ENCODE measurements at regions not wholly inside any gene's neighbourhood (a gene's known extent, or its start where the extent isn't known, plus 50 kb on each side); places are given as distances from the start of the nearest gene placed in this dataset.

DNA sequence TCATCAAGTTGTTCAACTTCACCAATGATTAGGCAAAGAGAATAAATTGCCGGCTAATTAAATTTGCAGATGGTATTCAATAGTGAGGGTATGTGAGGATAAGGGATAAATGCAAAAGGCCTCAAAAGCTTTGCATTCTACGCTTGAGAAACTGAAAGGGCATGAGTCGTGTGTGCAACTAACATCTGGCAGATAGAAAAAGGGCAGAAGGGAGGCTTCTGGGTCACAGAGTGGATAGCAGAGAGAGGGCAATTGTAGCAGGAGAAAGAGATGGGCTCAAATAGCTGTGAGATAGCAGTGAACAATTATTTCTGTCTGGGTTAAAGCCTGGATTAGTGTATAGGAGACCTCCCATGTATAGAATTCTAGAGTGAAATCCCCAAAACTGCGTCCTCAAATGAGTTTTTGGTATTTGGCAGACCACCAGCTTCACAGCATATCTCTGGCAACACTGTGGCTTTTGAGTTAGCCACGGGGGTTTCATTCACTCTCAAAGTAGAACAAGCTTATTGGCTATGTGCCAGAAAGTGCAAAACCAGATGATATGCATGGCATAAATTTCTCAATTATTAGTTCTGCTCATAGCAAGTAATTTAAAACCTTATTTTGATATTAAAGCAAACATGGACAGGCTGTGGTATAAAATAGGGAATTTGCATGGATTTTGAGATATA lies 586.3 kb downstream of the BRINP1 start:
- TF ChIP-seq, protein P1, sequence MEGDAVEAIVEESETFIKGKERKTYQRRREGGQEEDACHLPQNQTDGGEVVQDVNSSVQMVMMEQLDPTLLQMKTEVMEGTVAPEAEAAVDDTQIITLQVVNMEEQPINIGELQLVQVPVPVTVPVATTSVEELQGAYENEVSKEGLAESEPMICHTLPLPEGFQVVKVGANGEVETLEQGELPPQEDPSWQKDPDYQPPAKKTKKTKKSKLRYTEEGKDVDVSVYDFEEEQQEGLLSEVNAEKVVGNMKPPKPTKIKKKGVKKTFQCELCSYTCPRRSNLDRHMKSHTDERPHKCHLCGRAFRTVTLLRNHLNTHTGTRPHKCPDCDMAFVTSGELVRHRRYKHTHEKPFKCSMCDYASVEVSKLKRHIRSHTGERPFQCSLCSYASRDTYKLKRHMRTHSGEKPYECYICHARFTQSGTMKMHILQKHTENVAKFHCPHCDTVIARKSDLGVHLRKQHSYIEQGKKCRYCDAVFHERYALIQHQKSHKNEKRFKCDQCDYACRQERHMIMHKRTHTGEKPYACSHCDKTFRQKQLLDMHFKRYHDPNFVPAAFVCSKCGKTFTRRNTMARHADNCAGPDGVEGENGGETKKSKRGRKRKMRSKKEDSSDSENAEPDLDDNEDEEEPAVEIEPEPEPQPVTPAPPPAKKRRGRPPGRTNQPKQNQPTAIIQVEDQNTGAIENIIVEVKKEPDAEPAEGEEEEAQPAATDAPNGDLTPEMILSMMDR (IDR thresholded peaks at IDR 0.05): no peak
- no peak for TF ChIP-seq POLR2A (IDR thresholded peaks at IDR 0.05)
- Histone ChIP-seq H3K27ac (no peak overlapping the region), H3K4me3 (no peak overlapping the region), H3K27me3 (no peaks in the 10 kb centered on the region), H3K36me3 (no peaks in the 10 kb centered on the region), H3K9me3 (no peaks in the 10 kb centered on the region), H3K4me1 (no peaks in the 10 kb centered on the region)
- intact Hi-C loops (cut with DNase I): no loop called here
- DNase-seq: no peak
- WGBS, 2 donors: 54 to 62% methylated on average over 5 of the region's 5 CpGs

DNA sequence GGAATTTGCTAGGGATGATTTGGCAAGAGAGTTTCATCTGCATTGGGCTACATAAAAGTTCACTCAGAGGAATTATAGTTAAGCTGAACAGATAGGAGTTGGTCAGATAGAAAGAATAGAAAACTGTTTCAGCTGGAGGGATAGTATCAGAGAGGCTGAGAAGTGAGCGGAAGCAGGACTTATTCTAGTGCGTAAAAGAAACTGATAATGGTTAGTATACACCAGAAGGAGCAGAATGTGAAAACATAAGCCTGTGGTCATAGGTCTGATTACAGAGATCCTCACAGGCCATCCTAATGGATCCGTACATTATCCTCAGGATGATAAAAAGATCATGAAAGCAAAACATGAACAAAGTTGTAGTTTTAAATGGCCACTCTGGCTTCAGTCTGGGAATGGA lies 585.2 kb downstream of the BRINP1 start:
- H3K36me3 ChIP-seq: no peaks in the 10 kb centered on the region
- WGBS, 2 donors: 82 to 87% methylated on average over 3 of the region's 3 CpGs
- no peaks in the 10 kb centered on the region for H3K9me3 ChIP-seq
- no peak overlapping the region for H3K27ac ChIP-seq
- no peak for DNase-seq
- no peak overlapping the region for H3K4me3 ChIP-seq
- intact Hi-C loops (cut with DNase I): no loop called here
- no peaks in the 10 kb centered on the region for H3K4me1 ChIP-seq
- TF ChIP-seq, protein P1 (IDR thresholded peaks at IDR 0.05): no peak
- TF ChIP-seq POLR2A (IDR thresholded peaks at IDR 0.05): no peak
- no peaks in the 10 kb centered on the region for H3K27me3 ChIP-seq

DNA sequence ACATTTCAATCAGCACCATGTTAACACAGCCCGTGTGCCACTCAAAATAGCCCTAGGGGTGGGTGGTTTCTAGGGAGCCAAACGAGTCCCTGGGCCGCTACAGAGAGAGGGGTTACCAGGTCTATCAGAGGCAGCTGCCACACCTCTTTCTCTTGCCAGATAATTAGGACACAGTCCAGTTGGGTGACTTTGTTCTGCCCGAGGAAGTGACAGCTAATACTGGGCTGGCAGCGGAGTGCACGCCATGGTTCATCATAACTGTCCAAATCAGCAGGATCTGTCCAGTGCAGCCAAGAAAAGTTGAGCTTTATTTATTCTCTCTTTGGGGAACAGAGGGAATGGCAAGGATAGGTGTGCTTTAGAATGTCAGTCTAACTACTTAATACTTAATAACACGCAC lies 583.8 kb downstream of the BRINP1 start:
- H3K27ac ChIP-seq: no peak overlapping the region
- intact Hi-C loops (cut with DNase I): no loop called here
- no peaks in the 10 kb centered on the region for H3K27me3 ChIP-seq
- no peak overlapping the region for H3K4me3 ChIP-seq
- DNase-seq: no peak
- 51 to 58% methylated on average over 3 to 4 of the region's 7 CpGs for WGBS, 2 donors
- H3K36me3 ChIP-seq: no peaks in the 10 kb centered on the region
- no peaks in the 10 kb centered on the region for H3K4me1 ChIP-seq
- TF ChIP-seq POLR2A (IDR thresholded peaks at IDR 0.05): no peak
- TF ChIP-seq, protein P1 (IDR thresholded peaks at IDR 0.05): no peak
- no peaks in the 10 kb centered on the region for H3K9me3 ChIP-seq

DNA sequence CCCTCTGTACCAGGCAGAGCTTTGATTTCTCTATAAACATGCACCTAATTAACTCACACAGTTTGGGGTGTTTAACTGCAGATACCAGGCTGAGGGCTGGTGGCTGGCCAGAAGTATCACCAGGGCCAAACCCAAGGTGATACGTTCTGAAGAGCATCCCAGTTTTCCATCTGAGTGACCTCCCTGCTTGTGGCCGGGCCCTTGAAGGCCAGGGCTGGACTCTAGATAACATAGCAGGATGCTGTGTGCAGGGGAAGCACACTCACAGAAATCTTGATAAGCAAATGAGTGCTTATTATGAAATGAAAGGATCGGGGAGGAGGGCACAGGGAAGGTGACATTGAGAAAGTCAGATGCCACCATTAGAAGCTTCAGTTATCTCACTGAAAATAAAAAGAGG lies 582.4 kb downstream of the BRINP1 start:
- TF ChIP-seq POLR2A (IDR thresholded peaks at IDR 0.05): no peak
- TF ChIP-seq, protein P1 (IDR thresholded peaks at IDR 0.05): no peak
- H3K9me3 ChIP-seq: no peaks in the 10 kb centered on the region
- WGBS, 2 donors: 48 to 49% methylated on average over 3 of the region's 3 CpGs
- H3K4me3 ChIP-seq: no peak overlapping the region
- H3K4me1 ChIP-seq: no peaks in the 10 kb centered on the region
- H3K27me3 ChIP-seq: no peaks in the 10 kb centered on the region
- H3K36me3 ChIP-seq: no peaks in the 10 kb centered on the region
- intact Hi-C loops (cut with DNase I): no loop called here
- DNase-seq: no peak
- H3K27ac ChIP-seq: no peak overlapping the region

DNA sequence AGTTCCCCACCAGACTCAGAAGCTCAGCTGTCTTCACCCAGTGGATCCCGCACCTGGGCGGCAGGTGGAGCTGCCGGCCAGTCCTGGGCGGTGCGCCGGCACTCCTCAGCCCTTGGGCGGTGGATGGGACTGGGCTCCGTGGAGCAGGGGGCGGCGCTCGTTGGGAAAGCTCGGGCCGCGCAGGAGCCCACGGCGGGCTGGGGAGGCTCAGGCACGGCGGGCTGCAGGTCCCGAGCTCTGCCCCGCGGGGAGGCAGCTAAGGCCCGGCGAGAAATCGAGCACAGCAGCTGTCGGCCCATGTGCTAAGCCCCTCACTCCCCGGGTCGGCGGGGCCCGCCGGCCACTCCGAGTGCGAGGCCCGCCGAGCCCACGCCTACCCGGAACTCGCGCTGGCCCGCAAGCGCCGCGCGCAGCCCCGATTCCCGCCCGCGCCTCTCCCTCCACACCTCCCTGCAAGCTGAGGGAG lies 560.0 kb downstream of the BRINP1 start:
- WGBS, 2 donors: no CpG with 5 or more reads among the region's 47 CpGs
- no peak for DNase-seq
- H3K4me3 ChIP-seq: no peak overlapping the region

More for the DNA sequence above, 560.0 kb downstream of the BRINP1 start:
- Histone ChIP-seq H3K4me1 (no peaks in the 10 kb centered on the region), H3K27ac (no peak overlapping the region), H3K36me3 (no peaks in the 10 kb centered on the region), H3K27me3 (no peaks in the 10 kb centered on the region), H3K9me3 (peaks cover 0 to 9% (median 0%) of the 10 kb centered on the region in 3 donors)
- intact Hi-C loops (cut with DNase I): no loop called here
- TF ChIP-seq POLR2A (IDR thresholded peaks at IDR 0.05): no peak
- TF ChIP-seq, protein P1 (IDR thresholded peaks at IDR 0.05): peak in 2 of 6 experiments; percentile 13 to 39
